RWPE2 (cell line): ENCODE measurements at regions not wholly inside any gene's neighbourhood (a gene's known extent, or its start where the extent isn't known, plus 50 kb on each side); places are given as distances from the start of the nearest gene placed in this dataset.
A peak's percentile ranks its signal among the peaks of the same experiment; 100 is the strongest.

ENCODE experiments used
- ATAC-seq: fragments of 200-7000 bp; cut with Tn5 transposase; 3 replicates; pipeline ENCODE4 v1.9.1; 2021; ENCODE audit warnings: low read depth
- DNase-seq: peaks from one replicate; pipeline ENCODE4 v3.0.0-alpha.2; 2020; ENCODE audit warnings: low spot score
- H3K27ac ChIP-seq: fragments of 450-650 bp; 2 replicates; pipeline ENCODE4 v1.5.1; 2017; ENCODE audit warnings: mild to moderate bottlenecking; ENCODE audit not compliant: poor library complexity, severe bottlenecking
- H3K27me3 ChIP-seq: fragments of 250-450 bp; sonication (Bioruptor Pico); 2 replicates; pipeline ENCODE4 v1.5.1; 2021; ENCODE audit warnings: mild to moderate bottlenecking, moderate library complexity; ENCODE audit not compliant: insufficient read depth, poor library complexity, severe bottlenecking
- H3K36me3 ChIP-seq: fragments of 250-450 bp; sonication (Bioruptor Pico); 2 replicates; pipeline ENCODE4 v1.5.1; 2020; ENCODE audit warnings: low read depth, mild to moderate bottlenecking, moderate library complexity
- H3K4me1 ChIP-seq: fragments of 250-450 bp; sonication (Bioruptor Pico); 2 replicates; pipeline ENCODE4 v1.5.1; 2021; ENCODE audit warnings: mild to moderate bottlenecking, moderate library complexity; ENCODE audit not compliant: insufficient read depth, poor library complexity, severe bottlenecking
- H3K4me3 ChIP-seq: fragments of 250-450 bp; sonication (Bioruptor Pico); 2 replicates; pipeline ENCODE4 v1.5.1; 2021; ENCODE audit warnings: mild to moderate bottlenecking, moderate library complexity; ENCODE audit not compliant: severe bottlenecking
- H3K9me3 ChIP-seq: fragments of 250-450 bp; sonication (Bioruptor Pico); 2 replicates; pipeline ENCODE4 v1.5.1; 2021; ENCODE audit warnings: mild to moderate bottlenecking, moderate library complexity; ENCODE audit not compliant: severe bottlenecking
- TF ChIP-seq, protein P1 (sequence below): fragments of 450-650 bp; IDR thresholded peaks from one replicate; pipeline ENCODE4 v1.5.1; 2017; ENCODE audit warnings: mild to moderate bottlenecking, moderate library complexity; ENCODE audit not compliant: poor library complexity, severe bottlenecking

DNA sequence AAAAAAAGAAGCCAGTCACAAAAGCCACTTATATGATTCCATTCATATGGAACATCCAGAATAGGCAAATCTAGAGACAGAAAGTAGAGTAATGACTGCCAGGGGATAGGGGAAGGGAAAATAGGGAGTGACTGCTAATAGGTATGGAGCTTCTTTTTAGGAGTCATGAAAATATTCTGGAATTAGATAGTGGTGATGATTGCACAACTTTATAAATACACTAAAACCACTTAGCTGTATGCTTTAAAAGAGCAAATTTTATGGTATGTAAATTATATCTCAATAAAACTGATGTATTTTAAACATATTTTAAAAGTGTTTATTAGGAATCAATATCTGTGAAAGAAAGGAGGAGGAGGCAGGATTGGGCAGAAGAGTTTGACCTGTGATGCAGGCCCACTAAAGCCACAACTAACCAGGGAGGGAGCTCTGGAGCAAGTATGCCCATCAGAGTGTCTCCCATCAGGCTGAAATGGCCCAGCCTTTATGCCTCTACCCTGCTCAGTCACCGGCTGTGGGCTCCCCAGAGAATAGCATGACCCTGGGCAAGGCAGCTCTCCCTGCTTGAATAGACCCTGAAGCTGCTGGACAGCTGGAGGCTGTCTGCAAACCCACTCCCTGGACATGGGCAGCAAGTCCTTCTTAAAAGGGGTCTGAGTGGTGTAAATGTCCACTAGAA is 96.0 kb upstream of the SLC44A1 start:
- Histone ChIP-seq H3K4me1 (peaks cover 12% of the 10 kb centered on the region), H3K27me3 (no peaks in the 10 kb centered on the region), H3K9me3 (no peaks in the 10 kb centered on the region), H3K4me3 (no peak overlapping the region), H3K36me3 (no peaks in the 10 kb centered on the region), H3K27ac (no peak overlapping the region)
- TF ChIP-seq, protein P1, sequence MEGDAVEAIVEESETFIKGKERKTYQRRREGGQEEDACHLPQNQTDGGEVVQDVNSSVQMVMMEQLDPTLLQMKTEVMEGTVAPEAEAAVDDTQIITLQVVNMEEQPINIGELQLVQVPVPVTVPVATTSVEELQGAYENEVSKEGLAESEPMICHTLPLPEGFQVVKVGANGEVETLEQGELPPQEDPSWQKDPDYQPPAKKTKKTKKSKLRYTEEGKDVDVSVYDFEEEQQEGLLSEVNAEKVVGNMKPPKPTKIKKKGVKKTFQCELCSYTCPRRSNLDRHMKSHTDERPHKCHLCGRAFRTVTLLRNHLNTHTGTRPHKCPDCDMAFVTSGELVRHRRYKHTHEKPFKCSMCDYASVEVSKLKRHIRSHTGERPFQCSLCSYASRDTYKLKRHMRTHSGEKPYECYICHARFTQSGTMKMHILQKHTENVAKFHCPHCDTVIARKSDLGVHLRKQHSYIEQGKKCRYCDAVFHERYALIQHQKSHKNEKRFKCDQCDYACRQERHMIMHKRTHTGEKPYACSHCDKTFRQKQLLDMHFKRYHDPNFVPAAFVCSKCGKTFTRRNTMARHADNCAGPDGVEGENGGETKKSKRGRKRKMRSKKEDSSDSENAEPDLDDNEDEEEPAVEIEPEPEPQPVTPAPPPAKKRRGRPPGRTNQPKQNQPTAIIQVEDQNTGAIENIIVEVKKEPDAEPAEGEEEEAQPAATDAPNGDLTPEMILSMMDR = no peak
- DNase-seq = no peak
- ATAC-seq = no peak

DNA sequence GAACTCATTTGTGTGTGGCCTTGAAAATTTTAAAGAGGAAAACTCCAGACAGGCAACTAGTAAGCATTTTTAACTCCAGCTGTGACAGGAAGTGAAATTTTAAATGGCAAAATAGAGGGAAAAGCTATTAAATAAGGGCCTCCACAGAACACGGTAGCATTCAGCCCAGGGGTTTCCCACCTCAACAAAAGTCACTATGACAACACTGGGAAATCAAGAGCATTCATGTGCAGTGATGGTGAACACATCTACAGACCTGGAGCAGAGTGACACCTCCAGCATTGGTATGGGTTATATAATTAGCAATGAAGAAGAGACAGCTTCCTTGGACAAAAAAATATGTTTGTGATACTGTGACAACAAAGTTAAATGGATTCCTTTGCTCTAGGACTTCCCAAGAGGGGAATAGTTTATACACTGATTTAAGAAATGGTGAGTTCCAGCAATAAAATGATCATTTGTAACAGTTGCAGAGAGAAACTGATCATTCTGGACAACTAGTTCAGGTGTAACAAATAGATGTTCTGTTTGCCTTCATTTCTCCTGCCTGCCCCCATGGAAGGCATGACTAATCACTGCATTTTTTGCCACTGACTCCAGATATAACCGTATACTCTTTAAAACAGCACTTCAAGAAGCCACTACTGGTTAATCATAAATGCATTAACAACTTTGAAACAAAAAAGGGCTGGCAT is 93.3 kb upstream of the SLC44A1 start:
- peak; percentile 84 for ATAC-seq
- no peaks in the 10 kb centered on the region for H3K36me3 ChIP-seq
- H3K9me3 ChIP-seq = no peaks in the 10 kb centered on the region
- TF ChIP-seq, protein P1 = no peak
- no peak overlapping the region for H3K4me3 ChIP-seq
- no peak for DNase-seq
- no peak overlapping the region for H3K27ac ChIP-seq
- H3K27me3 ChIP-seq = no peaks in the 10 kb centered on the region
- peaks cover 23% of the 10 kb centered on the region for H3K4me1 ChIP-seq

DNA sequence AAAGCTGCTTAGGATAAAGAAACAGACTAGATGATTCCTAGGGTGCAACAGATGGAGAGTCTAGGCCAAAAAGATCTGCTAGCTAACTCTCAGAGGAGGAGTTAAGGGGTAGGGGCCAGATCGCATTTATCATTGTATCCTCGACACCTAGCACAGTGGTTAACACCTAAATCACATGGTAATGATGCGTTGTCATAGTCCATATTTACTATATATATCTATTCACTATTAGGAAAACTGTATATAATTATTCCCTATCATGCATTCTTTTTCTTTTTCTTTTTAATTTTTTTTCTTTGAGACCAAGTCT is 92.8 kb upstream of the SLC44A1 start:
- peaks cover 23% of the 10 kb centered on the region for H3K4me1 ChIP-seq
- TF ChIP-seq, protein P1 = no peak
- no peaks in the 10 kb centered on the region for H3K27me3 ChIP-seq
- no peak for DNase-seq
- no peak overlapping the region for H3K4me3 ChIP-seq
- H3K36me3 ChIP-seq = no peaks in the 10 kb centered on the region
- no peak for ATAC-seq
- no peak overlapping the region for H3K27ac ChIP-seq
- H3K9me3 ChIP-seq = no peaks in the 10 kb centered on the region

DNA sequence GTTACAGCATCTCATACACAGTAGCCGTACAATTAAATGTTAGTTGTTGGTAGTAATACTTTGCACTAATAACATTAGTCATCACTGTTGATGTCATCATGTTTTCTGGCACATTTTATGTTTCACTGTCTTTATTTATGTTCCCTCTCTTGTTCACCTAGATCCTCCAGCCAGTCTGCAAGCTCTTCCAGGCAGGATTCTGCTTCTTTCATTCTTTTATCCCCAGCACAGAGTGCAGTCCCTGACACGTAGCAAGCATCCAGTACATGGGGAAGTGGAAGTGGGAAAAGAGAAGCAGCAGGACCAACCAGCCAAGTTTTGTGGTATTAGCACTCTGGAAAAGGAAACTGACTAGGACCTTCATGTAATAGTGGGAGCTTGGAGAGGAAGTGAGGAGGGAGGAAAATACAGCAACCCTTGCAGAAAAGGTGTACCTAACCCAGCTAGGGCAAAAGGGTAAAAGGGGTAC is 89.7 kb upstream of the SLC44A1 start:
- Histone ChIP-seq H3K36me3 (no peaks in the 10 kb centered on the region), H3K9me3 (no peaks in the 10 kb centered on the region), H3K27ac (no peak overlapping the region), H3K4me3 (no peak overlapping the region), H3K27me3 (no peaks in the 10 kb centered on the region), H3K4me1 (peaks cover 26% of the 10 kb centered on the region)
- ATAC-seq = peak; percentile 56
- TF ChIP-seq, protein P1 = no peak
- DNase-seq = no peak

DNA sequence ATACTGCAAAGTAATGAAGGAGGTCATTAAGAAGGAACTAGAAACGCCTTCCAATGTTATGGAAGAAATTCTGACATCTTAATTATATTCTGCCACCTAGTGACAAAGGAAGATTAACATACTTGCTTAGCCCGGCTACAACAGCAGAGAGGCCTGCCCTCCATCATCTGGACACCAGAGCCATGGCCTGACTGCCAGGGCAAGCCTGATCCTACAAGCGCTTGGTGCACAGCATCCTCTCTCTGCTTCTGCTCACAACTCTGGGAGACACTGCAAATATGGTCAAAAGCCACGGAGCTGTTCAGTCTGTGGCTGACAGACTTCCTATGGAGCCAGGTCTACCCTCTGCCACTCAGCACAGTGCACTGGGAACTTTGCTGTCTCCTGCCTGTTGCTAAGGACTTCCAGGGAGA is 87.3 kb upstream of the SLC44A1 start:
- Histone ChIP-seq H3K27ac (no peak overlapping the region), H3K27me3 (no peaks in the 10 kb centered on the region), H3K4me1 (peaks cover 14% of the 10 kb centered on the region), H3K36me3 (no peaks in the 10 kb centered on the region), H3K4me3 (no peak overlapping the region), H3K9me3 (no peaks in the 10 kb centered on the region)
- TF ChIP-seq, protein P1 = peak; percentile 71
- DNase-seq (no peak), ATAC-seq (peak; percentile 78)
